ENCODE measurements at regions not wholly inside any gene's neighbourhood (a gene's known extent, or its start where the extent isn't known, plus 50 kb on each side); places are given as distances from the start of the nearest gene placed in this dataset.
"Not testable (repeated sequence)": the region's sequence is repeated elsewhere in the genome, so short reads cannot be mapped to it uniquely, and the experiment has no call there.

GRCh38 chr13:84645196-84646012, 763.1 kb upstream of the SLITRK1 start:
- no peak for DNase-seq

- no peak for DNase-seq
Measured at GRCh38 chr13:84641491-84641890, 759.2 kb upstream of the SLITRK1 start.

DNA sequence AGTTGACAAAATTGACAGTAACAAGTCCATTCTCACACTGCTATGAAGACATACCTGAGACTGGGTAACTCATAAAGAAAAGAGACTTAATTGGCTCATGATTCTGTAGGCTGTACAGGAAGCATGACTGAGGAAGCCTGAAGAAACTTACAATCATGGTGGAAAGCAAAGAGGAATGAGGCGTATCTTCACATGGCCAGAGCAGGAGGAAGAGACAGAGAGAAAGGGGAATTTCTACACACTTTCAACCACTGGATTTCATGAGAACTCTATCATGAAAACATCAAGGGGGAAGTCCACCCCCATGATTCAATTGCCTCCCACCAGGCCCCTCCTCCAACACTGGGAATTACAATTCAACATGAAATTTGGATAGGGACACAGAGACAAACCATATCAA, 758.4 kb upstream of the SLITRK1 start:
- DNase-seq, result no peak

- no peak for DNase-seq
Measured at GRCh38 chr13:84630476-84630875, 748.2 kb upstream of the SLITRK1 start.

- DNase-seq, result no peak
Measured at GRCh38 chr13:84616864-84617263, 734.6 kb upstream of the SLITRK1 start.

GRCh38 chr13:84609716-84610115, 727.4 kb upstream of the SLITRK1 start:
- no peak for DNase-seq

DNA sequence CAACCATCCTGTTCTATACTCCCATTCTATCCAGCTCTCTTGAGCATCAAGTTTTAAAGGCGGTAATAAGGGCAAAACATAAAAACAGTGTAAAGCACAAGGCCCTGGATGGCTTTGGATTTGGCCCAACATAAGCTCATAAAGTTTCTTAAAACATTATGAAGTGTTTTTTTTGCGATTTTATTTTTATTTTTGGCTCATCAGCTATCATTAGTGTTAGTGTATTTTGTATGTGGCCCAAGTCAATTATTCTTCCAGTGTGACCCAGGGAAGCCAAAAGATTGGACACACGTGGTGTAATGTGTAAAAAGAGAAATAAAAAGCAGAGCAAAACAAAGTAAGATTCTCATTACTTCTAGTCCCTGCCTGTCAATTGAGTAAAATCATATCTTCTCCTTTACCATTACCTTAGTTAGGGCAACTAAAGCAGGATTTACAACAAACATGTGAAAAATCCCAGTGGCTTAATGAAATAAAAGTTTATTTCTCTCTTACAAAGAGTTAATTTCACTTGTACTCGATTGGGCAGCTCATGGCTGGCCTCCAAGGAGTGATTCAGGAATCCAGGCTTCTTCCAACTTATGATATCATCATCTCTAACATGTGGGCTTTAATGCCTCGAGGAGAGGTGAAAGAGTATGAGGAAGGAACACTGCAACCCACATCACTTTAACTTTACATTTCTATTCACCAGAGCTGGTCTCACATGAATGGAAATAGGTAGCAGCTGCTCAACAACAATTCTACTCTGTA, 725.2 kb upstream of the SLITRK1 start:
- no peak for DNase-seq

GRCh38 chr13:84606616-84607015, 724.3 kb upstream of the SLITRK1 start:
- DNase-seq, result no peak

DNA sequence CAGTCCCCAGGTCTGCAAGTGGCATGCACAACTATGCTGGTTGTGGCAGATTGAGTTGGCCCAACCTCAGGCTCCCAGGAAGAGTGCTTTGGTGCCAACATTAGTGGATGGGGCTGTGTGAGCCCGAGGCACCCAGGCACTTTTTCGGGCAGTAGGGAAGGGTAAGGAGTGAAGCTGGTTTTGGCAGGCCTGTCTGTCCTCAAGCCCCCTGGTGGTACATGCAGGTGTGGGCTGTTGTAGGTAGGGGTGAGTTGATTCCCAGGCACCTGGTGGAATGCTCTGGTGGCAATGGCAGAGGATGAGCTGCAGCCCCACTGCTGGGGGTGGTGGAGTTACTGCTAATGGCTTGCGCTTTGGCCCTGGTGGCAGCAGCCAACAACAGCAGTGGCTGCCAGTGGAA, 723.7 kb upstream of the SLITRK1 start:
- no peak for DNase-seq

GRCh38 chr13:84591444-84591843, 709.2 kb upstream of the SLITRK1 start:
- no peak for DNase-seq

DNA sequence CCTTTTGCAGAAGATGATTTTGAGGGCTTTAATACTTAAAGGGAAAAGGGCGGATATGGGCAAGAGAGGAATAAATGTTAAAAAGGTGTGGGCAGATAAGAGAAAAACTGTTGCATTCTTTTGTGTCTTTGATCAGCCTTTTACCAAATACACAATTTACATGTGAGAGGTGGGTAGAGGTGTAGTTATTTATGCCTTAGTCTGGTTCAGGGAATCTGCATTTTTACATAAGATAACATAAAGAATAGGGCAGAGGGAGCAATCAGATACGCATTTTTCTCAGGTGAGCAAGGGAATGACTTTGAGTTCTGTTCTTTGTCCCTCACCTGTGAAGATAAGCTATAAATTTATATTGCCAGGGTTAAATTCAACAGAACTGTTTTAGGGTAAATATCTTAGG, 708.4 kb upstream of the SLITRK1 start:
- no peak for DNase-seq

- no peak for DNase-seq
Measured at GRCh38 chr13:84588023-84588422, 705.7 kb upstream of the SLITRK1 start.

DNA sequence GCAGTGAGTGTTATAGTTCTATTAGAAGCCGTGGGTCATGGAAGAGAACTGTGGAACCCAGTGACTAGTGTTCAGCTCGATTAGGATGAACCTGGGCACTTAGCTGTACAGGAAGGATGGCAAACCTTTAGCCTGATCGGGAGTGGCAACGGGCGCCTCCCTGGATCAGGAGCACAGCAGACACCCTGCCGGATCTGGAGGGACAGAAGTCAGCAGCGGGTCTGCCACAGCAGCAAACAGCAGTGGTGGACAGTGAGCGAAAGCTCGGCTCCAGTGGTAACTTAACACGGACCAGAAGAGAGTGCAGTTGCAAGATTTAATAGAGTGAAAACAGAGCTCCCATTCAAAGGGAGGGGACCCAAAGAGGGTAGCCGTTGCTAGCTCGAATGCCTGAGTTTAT, 697.6 kb upstream of the SLITRK1 start:
- not testable (repeated sequence) for DNase-seq

- DNase-seq, result no peak
Measured at GRCh38 chr13:84574851-84575250, 692.6 kb upstream of the SLITRK1 start.

- DNase-seq, result no peak
Measured at GRCh38 chr13:84571264-84571663, 689.0 kb upstream of the SLITRK1 start.

DNA sequence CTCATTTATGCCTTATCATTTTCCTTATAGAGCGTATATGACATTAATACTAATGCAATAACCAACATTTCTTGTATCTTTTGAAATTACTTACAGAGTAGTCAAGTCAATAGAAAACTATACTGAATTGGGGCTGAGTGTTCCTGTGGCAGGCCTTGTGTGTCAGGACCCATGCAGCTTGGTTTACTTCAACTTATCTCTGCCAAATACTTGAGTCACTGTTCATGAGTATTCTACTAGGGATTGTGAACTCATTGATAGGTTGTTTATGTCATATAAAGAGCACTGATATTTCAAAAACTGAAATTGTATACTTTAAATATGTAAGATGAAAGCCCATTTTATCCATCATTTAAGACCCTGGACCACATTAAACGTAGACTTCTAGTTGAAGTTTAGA, 688.6 kb upstream of the SLITRK1 start:
- no peak for DNase-seq

- no peak for DNase-seq
Measured at GRCh38 chr13:84569366-84569765, 687.1 kb upstream of the SLITRK1 start.

GRCh38 chr13:84567848-84568247, 685.6 kb upstream of the SLITRK1 start:
- no peak for DNase-seq

DNA sequence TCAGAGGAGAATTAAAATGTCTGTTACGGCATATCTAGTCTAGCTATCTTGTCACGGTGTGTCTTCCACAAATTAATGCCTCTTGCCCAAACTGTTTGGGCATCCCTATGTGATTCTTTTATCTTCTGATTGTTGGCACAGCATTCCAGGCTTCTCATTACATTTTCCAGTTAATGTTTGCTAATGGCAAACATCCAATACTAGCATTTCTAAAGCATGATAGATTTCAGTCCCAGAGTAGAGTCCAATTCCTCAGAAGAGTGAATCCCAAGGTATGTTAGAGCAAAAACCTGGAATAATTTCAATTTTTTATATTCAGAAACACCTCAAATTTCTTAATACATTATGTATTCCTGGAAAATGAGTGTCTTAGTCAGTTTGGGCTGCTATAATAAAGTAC, 684.5 kb upstream of the SLITRK1 start:
- DNase-seq, result no peak

GRCh38 chr13:84563611-84564010, 681.3 kb upstream of the SLITRK1 start:
- no peak for DNase-seq

GRCh38 chr13:84553227-84553626, 671.0 kb upstream of the SLITRK1 start:
- no peak for DNase-seq

- DNase-seq, result no peak
Measured at GRCh38 chr13:84543962-84544361, 661.7 kb upstream of the SLITRK1 start.

- no peak for DNase-seq
Measured at GRCh38 chr13:84542348-84542747, 660.1 kb upstream of the SLITRK1 start.

DNA sequence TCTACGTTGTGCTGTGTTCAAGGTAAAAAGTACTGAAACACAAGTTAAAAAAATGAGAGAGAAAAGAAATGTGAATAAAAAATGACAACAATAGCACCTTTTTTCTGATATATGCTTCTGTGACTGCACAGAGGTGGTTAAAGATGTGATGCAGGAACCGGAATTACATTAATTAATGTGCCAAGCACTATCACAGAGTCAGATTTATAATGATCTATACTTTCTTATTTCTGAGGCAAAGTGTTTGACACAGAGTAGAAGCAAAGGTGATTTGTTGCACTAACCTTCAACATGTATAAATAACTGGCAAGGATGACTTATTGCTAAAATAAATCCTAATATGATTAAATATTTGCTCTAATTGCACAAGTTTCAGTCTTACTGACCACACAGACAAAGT, 654.6 kb upstream of the SLITRK1 start:
- DNase-seq, result no peak

Measured in T-helper 1 cell (primary cell).